SK-N-MC (cell line): ENCODE measurements at regions not wholly inside any gene's neighbourhood (a gene's known extent, or its start where the extent isn't known, plus 50 kb on each side); places are given as distances from the start of the nearest gene placed in this dataset.

Experiments used
- EZH2 ChIP-seq: fragments of 200-600 bp; sonication (generic); IDR thresholded peaks from one replicate; pipeline ENCODE4 v1.6.1; 2017; ENCODE audit warnings: antibody characterized with exemption
- FOXP2 ChIP-seq: optimal IDR thresholded peaks from 2 replicates; pipeline ENCODE3; 2011; ENCODE audit warnings: mild to moderate bottlenecking, moderate library complexity; ENCODE audit not compliant: insufficient read depth; ENCODE audit errors: extremely low read length, control extremely low read depth
- POLR2AphosphoS5 ChIP-seq: IDR thresholded peaks from 2 replicates; pipeline ENCODE4 v1.6.1; 2012; ENCODE audit warnings: mild to moderate bottlenecking, low read depth, low read length, borderline replicate concordance

- TF ChIP-seq FOXP2 (no peak), EZH2 (no peak), POLR2AphosphoS5 (no peak)
These were observed 75.6 kb upstream of the TMEM132C start for GRCh38 chr12:128191380-128191779.
